HEK293 (cell line): ENCODE measurements at regions not wholly inside any gene's neighbourhood (a gene's known extent, or its start where the extent isn't known, plus 50 kb on each side); places are given as distances from the start of the nearest gene placed in this dataset.

ENCODE experiments used
- CTCF ChIA-PET: fragments of 350-600 bp; formaldehyde crosslinking; extraction: SDS; loops from one replicate; lab custom pipeline; 2021; ENCODE audit warnings: antibody characterized with exemption; lab: Yijun Ruan, JAX
- POLR2A ChIA-PET: fragments of 300-600 bp; formaldehyde crosslinking; extraction: SDS; loops from one replicate; lab custom pipeline; 2020; ENCODE audit warnings: antibody characterized with exemption, inconsistent platforms; lab: Yijun Ruan, JAX
- H3K27ac ChIP-seq: fragments of 200-500 bp; sonication (Bioruptor generic); 2 replicates; pipeline ENCODE4 v1.5.1; 2014; ENCODE audit warnings: low read depth, low read length, control low read depth, inconsistent platforms; ENCODE audit errors: extremely low read depth
- H3K36me3 ChIP-seq, 2 experiments: fragments of 200-500 bp in 1 of 2; sonication (Bioruptor generic) in 1 of 2; 1 replicate in 1 of 2; 2 replicates in 1 of 2; pipeline ENCODE4 v1.5.1; 2014 to 2017; ENCODE audit warnings: inconsistent platforms in 2 of 2, low read length in 2 of 2; ENCODE audit not compliant: control insufficient read depth in 2 of 2, insufficient read depth in 1 of 2
- H3K4me1 ChIP-seq: fragments of 200-500 bp; sonication (Bioruptor generic); 2 replicates; pipeline ENCODE4 v1.5.1; 2014; ENCODE audit warnings: mild to moderate bottlenecking, low read length, inconsistent platforms; ENCODE audit not compliant: control insufficient read depth, insufficient read depth
- H3K4me3 ChIP-seq: 2 replicates; pipeline ENCODE4 v1.5.1; 2011; ENCODE audit warnings: low read depth, mild to moderate bottlenecking, control low read depth, low read length, moderate library complexity
- H3K9me3 ChIP-seq: fragments of 200-500 bp; sonication (Bioruptor generic); 2 replicates; pipeline ENCODE4 v1.5.1; 2014; ENCODE audit warnings: low read depth, low read length, inconsistent platforms; ENCODE audit not compliant: control insufficient read depth, insufficient read depth
- ELK4 ChIP-seq: IDR thresholded peaks from 2 replicates; pipeline ENCODE4 v1.6.1; 2011; ENCODE audit warnings: mild to moderate bottlenecking, low read depth, low read length, borderline replicate concordance
- HOXA7 ChIP-seq: sonication (generic); formaldehyde crosslinking; IDR thresholded peaks from 2 replicates; pipeline ENCODE4 v1.8.1; 2022; ENCODE audit warnings: missing genetic modification reagents, borderline replicate concordance
- PBX3 ChIP-seq: sonication (generic); formaldehyde crosslinking; IDR thresholded peaks from 2 replicates; pipeline ENCODE4 v1.8.1; 2022; ENCODE audit warnings: mild to moderate bottlenecking, moderate library complexity, missing genetic modification reagents
- ZBTB1 ChIP-seq: fragments of 450-650 bp; formaldehyde crosslinking; IDR thresholded peaks from 2 replicates; pipeline ENCODE4 v1.5.1; 2016; ENCODE audit warnings: missing biosample characterization, missing genetic modification characterization
- ZNF174 ChIP-seq: fragments of 450-650 bp; formaldehyde crosslinking; IDR thresholded peaks from 2 replicates; pipeline ENCODE4 v1.5.0; 2017; ENCODE audit warnings: missing biosample characterization, mild to moderate bottlenecking, missing genetic modification characterization
- ZNF18 ChIP-seq: fragments of 450-650 bp; formaldehyde crosslinking; IDR thresholded peaks from 2 replicates; pipeline ENCODE4 v1.5.1; 2016; ENCODE audit warnings: missing biosample characterization, missing genetic modification characterization
- ZNF214 ChIP-seq: fragments of 450-650 bp; formaldehyde crosslinking; IDR thresholded peaks from 2 replicates; pipeline ENCODE4 v1.5.1; 2017; ENCODE audit warnings: missing biosample characterization, mild to moderate bottlenecking, missing genetic modification characterization, borderline replicate concordance
- ZNF280D ChIP-seq: fragments of 450-650 bp; formaldehyde crosslinking; IDR thresholded peaks from 2 replicates; pipeline ENCODE4 v1.5.1; 2016; ENCODE audit warnings: missing biosample characterization, missing genetic modification characterization
- ZNF76 ChIP-seq: fragments of 450-650 bp; formaldehyde crosslinking; IDR thresholded peaks from 2 replicates; pipeline ENCODE4; 2016; ENCODE audit warnings: low read depth, missing biosample characterization, missing genetic modification characterization, borderline replicate concordance
- TF ChIP-seq, protein P1 (sequence below): fragments of 450-650 bp; formaldehyde crosslinking; IDR thresholded peaks from 2 replicates; pipeline ENCODE4 v1.5.1; 2016; ENCODE audit warnings: missing biosample characterization, missing genetic modification characterization, low read depth
- TF ChIP-seq, protein P2 (sequence below): fragments of 450-650 bp; formaldehyde crosslinking; IDR thresholded peaks from 2 replicates; pipeline ENCODE4 v1.5.1; 2016; ENCODE audit warnings: missing biosample characterization, missing genetic modification characterization
- TF ChIP-seq, protein P3 (sequence below): fragments of 450-650 bp; formaldehyde crosslinking; IDR thresholded peaks from 2 replicates; pipeline ENCODE4 v1.5.1; 2016; ENCODE audit warnings: missing biosample characterization, missing genetic modification characterization

DNA sequence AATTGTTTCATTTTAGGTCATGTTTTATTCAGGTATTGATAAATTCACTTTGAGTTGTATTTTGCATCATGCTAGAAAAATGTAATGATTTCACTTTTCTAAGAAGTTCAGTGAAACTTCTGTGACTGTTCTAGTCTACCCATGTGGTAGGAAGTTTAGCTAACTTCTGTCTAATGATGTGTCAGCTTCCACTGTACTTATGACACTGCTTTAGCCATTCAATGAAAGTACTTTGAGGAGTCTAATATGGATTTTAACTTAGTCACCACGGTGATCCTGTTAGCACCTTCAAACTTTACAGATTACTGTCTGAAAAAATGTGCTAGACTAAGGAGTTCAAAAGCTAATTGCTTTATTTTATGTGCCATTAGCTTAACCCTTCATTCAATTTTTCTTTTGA lies 1510.5 kb upstream of the CDH9 start:
- POLR2A ChIA-PET = no interaction called here
- H3K27ac ChIP-seq = no peak overlapping the region
- no peak for TF ChIP-seq ELK4
- TF ChIP-seq, protein P1, sequence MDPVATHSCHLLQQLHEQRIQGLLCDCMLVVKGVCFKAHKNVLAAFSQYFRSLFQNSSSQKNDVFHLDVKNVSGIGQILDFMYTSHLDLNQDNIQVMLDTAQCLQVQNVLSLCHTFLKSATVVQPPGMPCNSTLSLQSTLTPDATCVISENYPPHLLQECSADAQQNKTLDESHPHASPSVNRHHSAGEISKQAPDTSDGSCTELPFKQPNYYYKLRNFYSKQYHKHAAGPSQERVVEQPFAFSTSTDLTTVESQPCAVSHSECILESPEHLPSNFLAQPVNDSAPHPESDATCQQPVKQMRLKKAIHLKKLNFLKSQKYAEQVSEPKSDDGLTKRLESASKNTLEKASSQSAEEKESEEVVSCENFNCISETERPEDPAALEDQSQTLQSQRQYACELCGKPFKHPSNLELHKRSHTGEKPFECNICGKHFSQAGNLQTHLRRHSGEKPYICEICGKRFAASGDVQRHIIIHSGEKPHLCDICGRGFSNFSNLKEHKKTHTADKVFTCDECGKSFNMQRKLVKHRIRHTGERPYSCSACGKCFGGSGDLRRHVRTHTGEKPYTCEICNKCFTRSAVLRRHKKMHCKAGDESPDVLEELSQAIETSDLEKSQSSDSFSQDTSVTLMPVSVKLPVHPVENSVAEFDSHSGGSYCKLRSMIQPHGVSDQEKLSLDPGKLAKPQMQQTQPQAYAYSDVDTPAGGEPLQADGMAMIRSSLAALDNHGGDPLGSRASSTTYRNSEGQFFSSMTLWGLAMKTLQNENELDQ (tag by site-specific recombination) = no peak
- CTCF ChIA-PET = interaction anchor here (0.6 kb wide), 1 partner anchor 17 kb away, joined by 3 read pairs; no protein-coding TSS in a partner anchor
- H3K36me3 ChIP-seq = no peaks in the 10 kb centered on the region
- no peak overlapping the region for H3K4me3 ChIP-seq
- H3K9me3 ChIP-seq = no peaks in the 10 kb centered on the region
- no peaks in the 10 kb centered on the region for H3K4me1 ChIP-seq

DNA sequence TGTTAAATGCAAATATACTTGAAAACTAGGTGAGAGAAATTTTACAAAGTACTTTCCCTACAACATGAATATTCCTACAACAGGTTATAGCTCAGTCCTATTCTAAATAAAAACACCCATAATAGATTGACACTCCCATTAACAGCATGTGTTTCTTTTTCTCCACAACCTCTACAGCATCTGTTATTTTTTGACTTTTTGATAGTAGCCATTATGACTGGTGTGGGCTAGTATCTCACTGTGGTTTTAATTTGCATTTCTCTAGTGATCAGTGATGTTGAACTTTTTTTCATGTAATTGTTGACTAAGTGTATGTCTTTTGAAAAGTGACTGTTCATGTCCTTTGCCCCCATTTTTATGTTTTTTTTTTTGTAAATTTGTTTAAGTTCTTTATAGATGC lies 1506.1 kb upstream of the CDH9 start:
- Histone ChIP-seq H3K4me1 (no peaks in the 10 kb centered on the region), H3K27ac (no peak overlapping the region)
- TF ChIP-seq HOXA7 = no peak
- TF ChIP-seq, all 188 proteins: peak for 0
- H3K36me3 ChIP-seq = no peaks in the 10 kb centered on the region
- H3K9me3 ChIP-seq = no peaks in the 10 kb centered on the region
- POLR2A ChIA-PET = no interaction called here
- CTCF ChIA-PET = no interaction called here
- no peak overlapping the region for H3K4me3 ChIP-seq

GRCh38 chr5:28543473-28544098 lies 1505.2 kb upstream of the CDH9 start:
- CTCF ChIA-PET = interaction anchor here (0.7 kb wide), 1 partner anchor 223 kb away, joined by 4 read pairs; no protein-coding TSS in a partner anchor

More at GRCh38 chr5:28543473-28544098, 1505.2 kb upstream of the CDH9 start:
- Histone ChIP-seq H3K27ac (no peak overlapping the region), H3K4me1 (no peaks in the 10 kb centered on the region)
- TF ChIP-seq, protein P2, sequence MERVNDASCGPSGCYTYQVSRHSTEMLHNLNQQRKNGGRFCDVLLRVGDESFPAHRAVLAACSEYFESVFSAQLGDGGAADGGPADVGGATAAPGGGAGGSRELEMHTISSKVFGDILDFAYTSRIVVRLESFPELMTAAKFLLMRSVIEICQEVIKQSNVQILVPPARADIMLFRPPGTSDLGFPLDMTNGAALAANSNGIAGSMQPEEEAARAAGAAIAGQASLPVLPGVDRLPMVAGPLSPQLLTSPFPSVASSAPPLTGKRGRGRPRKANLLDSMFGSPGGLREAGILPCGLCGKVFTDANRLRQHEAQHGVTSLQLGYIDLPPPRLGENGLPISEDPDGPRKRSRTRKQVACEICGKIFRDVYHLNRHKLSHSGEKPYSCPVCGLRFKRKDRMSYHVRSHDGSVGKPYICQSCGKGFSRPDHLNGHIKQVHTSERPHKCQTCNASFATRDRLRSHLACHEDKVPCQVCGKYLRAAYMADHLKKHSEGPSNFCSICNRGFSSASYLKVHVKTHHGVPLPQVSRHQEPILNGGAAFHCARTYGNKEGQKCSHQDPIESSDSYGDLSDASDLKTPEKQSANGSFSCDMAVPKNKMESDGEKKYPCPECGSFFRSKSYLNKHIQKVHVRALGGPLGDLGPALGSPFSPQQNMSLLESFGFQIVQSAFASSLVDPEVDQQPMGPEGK (tag by site-specific recombination) = no peak
- TF ChIP-seq ZNF76 (tag by site-specific recombination) (no peak), PBX3 (CRISPR knock-in tag) (no peak), ZNF18 (tag by site-specific recombination) (no peak), ZNF280D (tag by site-specific recombination) (no peak), ZNF174 (tag by site-specific recombination) (no peak), ZNF214 (no peak), ZBTB1 (tag by site-specific recombination) (no peak)
- TF ChIP-seq, protein P3, sequence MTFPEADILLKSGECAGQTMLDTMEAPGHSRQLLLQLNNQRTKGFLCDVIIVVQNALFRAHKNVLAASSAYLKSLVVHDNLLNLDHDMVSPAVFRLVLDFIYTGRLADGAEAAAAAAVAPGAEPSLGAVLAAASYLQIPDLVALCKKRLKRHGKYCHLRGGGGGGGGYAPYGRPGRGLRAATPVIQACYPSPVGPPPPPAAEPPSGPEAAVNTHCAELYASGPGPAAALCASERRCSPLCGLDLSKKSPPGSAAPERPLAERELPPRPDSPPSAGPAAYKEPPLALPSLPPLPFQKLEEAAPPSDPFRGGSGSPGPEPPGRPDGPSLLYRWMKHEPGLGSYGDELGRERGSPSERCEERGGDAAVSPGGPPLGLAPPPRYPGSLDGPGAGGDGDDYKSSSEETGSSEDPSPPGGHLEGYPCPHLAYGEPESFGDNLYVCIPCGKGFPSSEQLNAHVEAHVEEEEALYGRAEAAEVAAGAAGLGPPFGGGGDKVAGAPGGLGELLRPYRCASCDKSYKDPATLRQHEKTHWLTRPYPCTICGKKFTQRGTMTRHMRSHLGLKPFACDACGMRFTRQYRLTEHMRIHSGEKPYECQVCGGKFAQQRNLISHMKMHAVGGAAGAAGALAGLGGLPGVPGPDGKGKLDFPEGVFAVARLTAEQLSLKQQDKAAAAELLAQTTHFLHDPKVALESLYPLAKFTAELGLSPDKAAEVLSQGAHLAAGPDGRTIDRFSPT = no peak
- TF ChIP-seq, all 188 proteins: peak for 0
- POLR2A ChIA-PET = no interaction called here
- no peak overlapping the region for H3K4me3 ChIP-seq
- no peaks in the 10 kb centered on the region for H3K9me3 ChIP-seq
- H3K36me3 ChIP-seq = no peaks in the 10 kb centered on the region
